ENCODE measurements at regions not wholly inside any gene's neighbourhood (a gene's known extent, or its start where the extent isn't known, plus 50 kb on each side); places are given as distances from the start of the nearest gene placed in this dataset.

- no peaks in the 10 kb centered on the region for H3K36me3 ChIP-seq (ENCODE audit: insufficient read depth, low read length)
- CTCF ChIA-PET (ENCODE audit: unreplicated experiment), result no interaction called here
- H2AFZ ChIP-seq (ENCODE audit: low read length), result no peak overlapping the region
- H3K4me1 ChIP-seq (ENCODE audit: insufficient read depth, low read length, poor library complexity, severe bottlenecking), result no peaks in the 10 kb centered on the region
- BruUV-seq (replicated peaks), result no TSS peak
- no peaks in the 10 kb centered on the region for H3K9me3 ChIP-seq (ENCODE audit: low read length)
- no peak for TF ChIP-seq EZH2phosphoT487 (IDR thresholded peaks at IDR 0.05; ENCODE audit: borderline replicate concordance, low read depth, low read length)
- TF ChIP-seq CTCF (conservative IDR thresholded peaks at IDR 0.05; ENCODE audit: low read length), result no peak
- H3K27ac ChIP-seq (ENCODE audit: low read depth, low read length, poor library complexity, severe bottlenecking), result no peak overlapping the region
- H4K20me1 ChIP-seq (ENCODE audit: insufficient read depth, low read length), result no peaks in the 10 kb centered on the region
- no peaks in the 10 kb centered on the region for H3K9me2 ChIP-seq (ENCODE audit: insufficient read depth, low read length)
- no peak overlapping the region for H3K4me2 ChIP-seq (ENCODE audit: low read length)
- no peaks in the 10 kb centered on the region for H3K79me2 ChIP-seq (ENCODE audit: insufficient read depth, low read depth, low read length)
- intact Hi-C loops (cut with micrococcal nuclease; ENCODE audit: unreplicated experiment), result no loop called here
- POLR2A ChIA-PET, result interaction anchor here (0.7 to 1.0 kb wide), 2 partner anchors 10 to 352 kb away, joined by 3 read pairs; no protein-coding TSS in a partner anchor
- no peak overlapping the region for H3K4me3 ChIP-seq (ENCODE audit: low read depth, low read length, poor library complexity, severe bottlenecking)
- DNase-seq (ENCODE audit: low spot score), result no peak
These were observed 729.2 kb downstream of the AACS start for GRCh38 chr12:125794401-125794800.

- no peak overlapping the region for H3K4me2 ChIP-seq (ENCODE audit: low read length)
- intact Hi-C loops (cut with micrococcal nuclease; ENCODE audit: unreplicated experiment), result no loop called here
- no peaks in the 10 kb centered on the region for H3K9me3 ChIP-seq (ENCODE audit: low read length)
- H2AFZ ChIP-seq (ENCODE audit: low read length), result no peak overlapping the region
- H3K79me2 ChIP-seq (ENCODE audit: insufficient read depth, low read depth, low read length), result no peaks in the 10 kb centered on the region
- CTCF ChIA-PET (ENCODE audit: unreplicated experiment), result no interaction called here
- POLR2A ChIA-PET, result interaction anchor here (0.6 to 0.8 kb wide), 4 partner anchors 8 to 83 kb away, joined by 3 to 4 read pairs (median 4); no protein-coding TSS in a partner anchor
- no peaks in the 10 kb centered on the region for H3K36me3 ChIP-seq (ENCODE audit: insufficient read depth, low read length)
- no peak for DNase-seq (ENCODE audit: low spot score)
- no peak overlapping the region for H3K4me3 ChIP-seq (ENCODE audit: low read depth, low read length, poor library complexity, severe bottlenecking)
- no peaks in the 10 kb centered on the region for H3K4me1 ChIP-seq (ENCODE audit: insufficient read depth, low read length, poor library complexity, severe bottlenecking)
- no peak overlapping the region for H3K27ac ChIP-seq (ENCODE audit: low read depth, low read length, poor library complexity, severe bottlenecking)
- H4K20me1 ChIP-seq (ENCODE audit: insufficient read depth, low read length), result no peaks in the 10 kb centered on the region
- no peaks in the 10 kb centered on the region for H3K9me2 ChIP-seq (ENCODE audit: insufficient read depth, low read length)
- TF ChIP-seq CTCF (conservative IDR thresholded peaks at IDR 0.05; ENCODE audit: low read length) (no peak), EZH2phosphoT487 (IDR thresholded peaks at IDR 0.05; ENCODE audit: borderline replicate concordance, low read depth, low read length) (no peak)
- BruUV-seq (replicated peaks), result no TSS peak
These were observed 732.4 kb downstream of the AACS start for GRCh38 chr12:125797421-125798175.

DNA sequence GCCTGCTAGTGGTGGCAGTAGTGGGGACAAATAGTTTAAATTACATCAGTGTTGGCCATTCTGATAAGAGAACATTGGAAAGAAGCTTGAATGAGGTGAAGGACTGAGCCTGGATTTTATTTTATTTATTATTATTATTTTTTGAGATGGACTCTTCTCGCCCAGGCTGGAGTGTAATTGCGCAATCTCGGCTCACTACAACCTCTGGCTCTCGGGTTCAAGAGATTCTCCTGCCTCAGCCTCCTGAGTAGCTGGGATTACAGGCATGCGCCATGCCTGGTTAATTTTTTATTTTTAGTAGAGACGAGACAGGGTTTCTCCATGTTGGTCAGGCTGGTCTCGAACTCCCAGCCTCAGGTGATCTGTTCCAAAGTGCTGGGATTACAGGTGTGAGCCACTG, 739.4 kb downstream of the AACS start:
- no peaks in the 10 kb centered on the region for H3K9me3 ChIP-seq (ENCODE audit: low read length)
- H3K4me1 ChIP-seq (ENCODE audit: insufficient read depth, low read length, poor library complexity, severe bottlenecking), result no peaks in the 10 kb centered on the region
- no peak overlapping the region for H2AFZ ChIP-seq (ENCODE audit: low read length)
- no peaks in the 10 kb centered on the region for H4K20me1 ChIP-seq (ENCODE audit: insufficient read depth, low read length)
- no peak overlapping the region for H3K4me2 ChIP-seq (ENCODE audit: low read length)
- H3K27ac ChIP-seq (ENCODE audit: low read depth, low read length, poor library complexity, severe bottlenecking), result no peak overlapping the region
- no peak for DNase-seq (ENCODE audit: low spot score)
- no TSS peak for BruUV-seq (replicated peaks)
- no peak for TF ChIP-seq CTCF (conservative IDR thresholded peaks at IDR 0.05; ENCODE audit: low read length)
- no peak for TF ChIP-seq EZH2phosphoT487 (IDR thresholded peaks at IDR 0.05; ENCODE audit: borderline replicate concordance, low read depth, low read length)
- no peaks in the 10 kb centered on the region for H3K79me2 ChIP-seq (ENCODE audit: insufficient read depth, low read depth, low read length)
- intact Hi-C loops (cut with micrococcal nuclease; ENCODE audit: unreplicated experiment), result no loop called here
- CTCF ChIA-PET (ENCODE audit: unreplicated experiment), result no interaction called here
- POLR2A ChIA-PET, result no interaction called here
- H3K36me3 ChIP-seq (ENCODE audit: insufficient read depth, low read length), result no peaks in the 10 kb centered on the region
- H3K9me2 ChIP-seq (ENCODE audit: insufficient read depth, low read length), result no peaks in the 10 kb centered on the region
- H3K4me3 ChIP-seq (ENCODE audit: low read depth, low read length, poor library complexity, severe bottlenecking), result no peak overlapping the region
